ENCODE measurements at regions not wholly inside any gene's neighbourhood (a gene's known extent, or its start where the extent isn't known, plus 50 kb on each side); places are given as distances from the start of the nearest gene placed in this dataset.
A peak's percentile ranks its signal among the peaks of the same experiment; 100 is the strongest.

- Histone ChIP-seq H3K4me2 (ENCODE audit: low read length) (no peak overlapping the region), H4K20me1 (ENCODE audit: insufficient read depth, low read length) (no peaks in the 10 kb centered on the region), H3K27me3 (ENCODE audit: low read depth, low read length) (no peaks in the 10 kb centered on the region), H3K79me2 (ENCODE audit: low read length) (no peaks in the 10 kb centered on the region), H3K27ac (ENCODE audit: low read length) (no peak overlapping the region), H3K9ac (ENCODE audit: low read length) (no peak overlapping the region), H3K4me1 (ENCODE audit: low read length) (peaks cover 17% of the 10 kb centered on the region), H3K4me3 (ENCODE audit: low read length) (no peak overlapping the region), H3K9me3 (ENCODE audit: insufficient read depth, low read length) (no peaks in the 10 kb centered on the region), H3K36me3 (replicated peaks; ENCODE audit: low read depth, low read length) (no peaks in the 10 kb centered on the region), H2AFZ (ENCODE audit: low read depth, low read length) (no peak overlapping the region)
- TF ChIP-seq CTCF (IDR thresholded peaks at IDR 0.05; ENCODE audit: low read depth, low read length) = no peak
- TF ChIP-seq EZH2phosphoT487 (IDR thresholded peaks at IDR 0.05; ENCODE audit: low read depth) = no peak
Observed at GRCh38 chr5:130532786-130533185, 628.5 kb downstream of the CHSY3 start.

DNA sequence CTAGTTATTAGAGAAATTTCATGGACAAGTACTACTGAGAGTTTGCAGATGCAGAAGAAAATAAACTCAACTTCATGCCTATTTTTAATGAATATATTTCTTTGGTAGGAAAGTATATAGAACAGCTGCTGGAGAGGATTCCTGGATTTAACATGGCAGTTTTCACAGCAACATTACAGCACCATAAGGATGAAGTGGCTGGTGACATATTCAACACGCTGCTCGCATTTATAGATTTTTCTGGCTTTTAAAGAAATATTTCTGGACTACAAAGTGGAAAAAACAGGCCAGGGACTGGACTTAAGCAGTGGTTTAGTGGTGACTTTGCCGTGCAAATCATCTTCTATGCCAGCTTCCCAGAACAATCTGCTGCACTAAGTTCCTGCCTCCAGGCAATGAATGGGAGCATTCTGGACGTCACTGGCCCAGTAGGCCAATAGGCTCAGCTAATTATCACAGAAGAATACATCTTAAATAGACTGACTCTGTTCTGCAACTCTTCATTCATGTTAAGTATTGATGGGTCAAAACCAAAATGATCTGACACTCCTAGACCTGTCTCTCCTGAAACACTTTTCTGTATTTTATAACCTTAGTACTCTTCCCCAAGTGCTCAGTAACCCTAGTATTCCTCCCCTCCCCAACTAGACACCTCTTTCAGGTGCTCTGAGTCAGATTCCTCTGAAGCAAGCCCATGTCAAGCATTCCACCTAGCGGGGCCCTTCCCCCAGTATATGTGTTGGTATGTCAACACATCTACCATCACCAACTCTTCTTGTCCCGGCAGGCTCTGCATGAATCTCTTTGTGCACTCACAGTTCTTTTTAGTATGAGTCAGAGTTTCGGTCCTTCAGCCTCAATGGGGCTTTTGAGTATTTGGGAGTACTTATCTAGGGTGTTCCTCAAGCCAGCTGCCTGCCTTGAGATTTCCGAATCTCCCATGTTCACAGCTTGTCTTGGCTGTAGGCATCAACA, 625.5 kb downstream of the CHSY3 start:
- no peaks in the 10 kb centered on the region for H3K79me2 ChIP-seq (ENCODE audit: low read length)
- H2AFZ ChIP-seq (ENCODE audit: low read depth, low read length) = no peak overlapping the region
- no peaks in the 10 kb centered on the region for H3K9me3 ChIP-seq (ENCODE audit: insufficient read depth, low read length)
- no peaks in the 10 kb centered on the region for H3K36me3 ChIP-seq (replicated peaks; ENCODE audit: low read depth, low read length)
- H3K4me1 ChIP-seq (ENCODE audit: low read length) = peaks cover 11% of the 10 kb centered on the region
- no peak overlapping the region for H3K9ac ChIP-seq (ENCODE audit: low read length)
- H4K20me1 ChIP-seq (ENCODE audit: insufficient read depth, low read length) = no peaks in the 10 kb centered on the region
- no peak for TF ChIP-seq CTCF (IDR thresholded peaks at IDR 0.05; ENCODE audit: low read depth, low read length)
- no peak for TF ChIP-seq EZH2phosphoT487 (IDR thresholded peaks at IDR 0.05; ENCODE audit: low read depth)
- 0 out of 2 replicates have a peak overlapping the region, but pooled peaks have one; percentile 5 for H3K4me2 ChIP-seq (ENCODE audit: low read length)
- H3K4me3 ChIP-seq (ENCODE audit: low read length) = no peak overlapping the region
- H3K27ac ChIP-seq (ENCODE audit: low read length) = no peak overlapping the region
- H3K27me3 ChIP-seq (ENCODE audit: low read depth, low read length) = no peaks in the 10 kb centered on the region

GRCh38 chr5:130529111-130529510, 624.8 kb downstream of the CHSY3 start:
- no peak overlapping the region for H3K27ac ChIP-seq (ENCODE audit: low read length)
- H3K4me2 ChIP-seq (ENCODE audit: low read length) = no peak overlapping the region
- no peaks in the 10 kb centered on the region for H3K9me3 ChIP-seq (ENCODE audit: insufficient read depth, low read length)
- no peak overlapping the region for H2AFZ ChIP-seq (ENCODE audit: low read depth, low read length)
- H3K36me3 ChIP-seq (replicated peaks; ENCODE audit: low read depth, low read length) = no peaks in the 10 kb centered on the region
- H3K79me2 ChIP-seq (ENCODE audit: low read length) = no peaks in the 10 kb centered on the region
- H3K9ac ChIP-seq (ENCODE audit: low read length) = no peak overlapping the region
- TF ChIP-seq CTCF (IDR thresholded peaks at IDR 0.05; ENCODE audit: low read depth, low read length) (no peak), EZH2phosphoT487 (IDR thresholded peaks at IDR 0.05; ENCODE audit: low read depth) (no peak)
- no peaks in the 10 kb centered on the region for H3K27me3 ChIP-seq (ENCODE audit: low read depth, low read length)
- no peak overlapping the region for H3K4me3 ChIP-seq (ENCODE audit: low read length)
- peaks cover 9% of the 10 kb centered on the region for H3K4me1 ChIP-seq (ENCODE audit: low read length)
- no peaks in the 10 kb centered on the region for H4K20me1 ChIP-seq (ENCODE audit: insufficient read depth, low read length)

GRCh38 chr5:130528474-130528873, 624.2 kb downstream of the CHSY3 start:
- H4K20me1 ChIP-seq (ENCODE audit: insufficient read depth, low read length) = no peaks in the 10 kb centered on the region
- H2AFZ ChIP-seq (ENCODE audit: low read depth, low read length) = no peak overlapping the region
- H3K4me3 ChIP-seq (ENCODE audit: low read length) = no peak overlapping the region
- H3K27ac ChIP-seq (ENCODE audit: low read length) = no peak overlapping the region
- H3K4me1 ChIP-seq (ENCODE audit: low read length) = peaks cover 9% of the 10 kb centered on the region
- no peaks in the 10 kb centered on the region for H3K9me3 ChIP-seq (ENCODE audit: insufficient read depth, low read length)
- H3K9ac ChIP-seq (ENCODE audit: low read length) = no peak overlapping the region
- H3K79me2 ChIP-seq (ENCODE audit: low read length) = no peaks in the 10 kb centered on the region
- no peak overlapping the region for H3K4me2 ChIP-seq (ENCODE audit: low read length)
- TF ChIP-seq EZH2phosphoT487 (IDR thresholded peaks at IDR 0.05; ENCODE audit: low read depth) (no peak), CTCF (IDR thresholded peaks at IDR 0.05; ENCODE audit: low read depth, low read length) (no peak)
- no peaks in the 10 kb centered on the region for H3K27me3 ChIP-seq (ENCODE audit: low read depth, low read length)
- no peaks in the 10 kb centered on the region for H3K36me3 ChIP-seq (replicated peaks; ENCODE audit: low read depth, low read length)
